Fibroblast of skin of back (primary cell): ENCODE measurements at regions not wholly inside any gene's neighbourhood (a gene's known extent, or its start where the extent isn't known, plus 50 kb on each side); places are given as distances from the start of the nearest gene placed in this dataset.
"Not testable (repeated sequence)": the region's sequence is repeated elsewhere in the genome, so short reads cannot be mapped to it uniquely, and the experiment has no call there.

Experiments used
- DNase-seq: peaks from one replicate; pipeline ENCODE4 v3.0.0-alpha.2; 2013

DNA sequence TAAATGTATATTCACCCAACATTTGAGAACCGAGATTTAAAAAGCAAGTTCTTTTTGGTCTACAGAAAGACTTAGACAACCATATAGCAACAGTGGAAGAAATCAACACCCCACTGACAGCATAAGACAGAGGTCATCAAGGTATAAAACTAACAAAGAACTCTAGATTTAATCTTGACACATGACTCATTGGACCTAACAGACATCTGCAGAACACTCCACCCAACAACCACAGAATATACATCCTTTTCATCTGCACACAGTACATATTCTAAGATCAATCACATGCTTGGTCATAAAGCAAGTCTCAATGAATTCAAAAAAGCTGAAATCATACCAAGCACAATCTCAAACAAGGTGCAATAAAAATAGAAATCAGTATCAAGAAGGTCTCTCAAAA is 65.8 kb downstream of the SPIN4 start:
- DNase-seq: no peak

DNA sequence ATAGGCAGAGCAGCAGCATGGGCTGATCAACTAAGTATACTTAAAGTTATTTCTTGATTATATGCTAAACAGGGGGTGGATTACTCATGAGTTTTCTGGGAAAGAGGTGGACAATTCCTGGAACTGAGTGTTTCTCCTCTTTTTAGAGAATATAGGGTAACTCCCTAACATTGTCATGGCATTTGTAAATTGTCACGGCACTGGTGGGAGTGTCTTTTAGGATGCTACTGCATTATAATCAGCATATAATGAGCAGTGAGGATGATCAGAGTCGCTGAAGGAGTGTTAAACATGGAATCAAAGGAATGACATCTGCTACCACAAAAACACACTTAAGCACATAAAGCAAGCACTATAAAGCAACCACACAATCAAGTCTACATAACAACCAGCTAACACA is 66.5 kb downstream of the SPIN4 start:
- DNase-seq: no peak

DNA sequence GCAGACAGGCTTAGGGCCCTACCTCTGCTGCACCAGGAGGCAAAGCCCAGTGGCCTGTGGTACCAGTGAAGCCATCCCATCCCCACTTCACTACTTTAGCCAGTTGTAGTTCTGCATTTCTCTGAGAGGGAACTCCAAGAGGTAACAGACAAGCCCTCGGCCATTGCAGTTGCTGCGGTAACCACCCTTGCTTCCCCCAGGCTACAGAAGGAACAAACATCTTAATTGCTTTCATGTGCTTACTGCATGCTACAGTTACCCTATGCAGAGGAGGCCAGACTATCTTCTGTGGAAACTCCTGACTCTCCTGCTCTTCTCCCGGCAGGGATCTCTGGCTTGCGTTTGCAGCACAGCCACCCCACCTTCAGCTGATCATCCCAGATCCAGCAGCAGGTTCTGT is 67.8 kb downstream of the SPIN4 start:
- no peak for DNase-seq

DNA sequence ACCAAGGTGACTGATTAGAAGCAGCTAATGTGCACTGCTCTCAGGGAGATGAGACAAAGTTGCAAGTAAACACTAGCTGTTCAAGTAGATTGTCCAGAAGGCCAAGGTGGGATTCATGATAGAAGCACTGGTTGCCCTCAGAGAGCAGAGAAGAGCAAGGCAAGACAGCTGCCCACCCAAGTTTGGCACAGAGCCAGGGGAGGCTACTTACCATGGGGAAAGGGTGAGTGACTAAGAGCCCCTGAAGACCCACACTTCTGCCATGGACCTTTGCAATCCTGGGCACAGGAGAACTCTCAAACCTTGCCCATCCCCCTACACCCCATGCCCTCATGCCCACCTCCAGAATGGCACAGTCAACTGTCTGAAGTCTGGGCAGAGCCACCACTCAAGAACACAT is 68.3 kb downstream of the SPIN4 start:
- no peak for DNase-seq

DNA sequence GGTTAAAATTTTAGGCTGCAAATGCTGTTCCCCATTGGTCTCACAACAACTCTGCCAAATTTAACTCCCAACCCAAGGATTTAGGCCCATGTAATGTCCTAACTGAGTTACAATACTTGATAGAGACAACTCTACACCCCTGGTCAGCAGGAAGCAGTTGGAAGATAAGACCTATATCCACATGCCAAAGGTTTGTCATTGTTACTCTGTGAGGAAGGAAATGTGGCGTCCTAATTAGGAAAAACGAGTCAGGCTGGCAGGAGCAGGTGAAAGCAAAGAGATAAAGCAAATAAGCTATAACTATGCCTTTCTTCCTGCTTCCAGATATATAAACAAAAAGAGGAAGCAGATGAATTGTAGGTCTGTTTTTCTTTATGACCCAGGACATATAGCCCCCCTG is 69.1 kb downstream of the SPIN4 start:
- no peak for DNase-seq

DNA sequence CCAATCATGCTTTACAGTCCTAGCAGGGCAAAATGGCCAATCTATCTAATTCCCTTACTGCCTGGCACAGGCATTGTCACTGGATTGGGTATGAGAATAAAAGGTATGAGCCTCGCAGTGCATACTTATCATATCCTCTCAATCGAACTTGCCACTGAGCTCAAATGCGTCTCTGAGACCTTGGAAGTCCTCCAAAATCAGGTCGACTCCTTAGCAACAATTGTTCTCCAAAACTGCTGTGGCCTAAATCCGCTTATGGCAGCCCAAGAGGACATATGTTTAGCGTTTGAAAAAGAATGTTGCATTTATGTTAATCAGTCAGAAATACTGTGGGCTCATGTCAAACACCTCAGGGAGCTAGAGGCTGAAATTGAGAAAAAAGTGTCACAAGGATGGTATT is 69.7 kb downstream of the SPIN4 start:
- DNase-seq: no peak

DNA sequence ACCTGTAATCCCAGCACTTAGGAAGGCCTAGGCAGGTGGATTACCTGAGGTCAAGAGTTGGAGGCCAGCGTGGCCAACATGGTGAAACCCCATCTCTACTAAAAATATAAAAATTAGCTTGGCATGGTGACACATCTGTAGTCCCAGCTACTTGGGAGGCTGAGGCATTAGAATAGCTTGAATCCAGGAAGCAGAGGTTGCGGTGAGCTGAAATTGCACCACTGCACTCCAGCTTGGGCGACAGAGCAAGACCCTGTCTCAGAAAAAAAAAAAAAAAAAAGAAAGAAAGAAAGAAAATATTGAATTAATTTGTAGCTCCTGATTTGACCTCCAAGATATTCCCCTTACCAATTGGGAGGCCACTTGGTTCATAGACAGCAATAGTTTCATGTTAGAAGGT is 73.7 kb downstream of the SPIN4 start:
- not testable (repeated sequence) for DNase-seq

DNA sequence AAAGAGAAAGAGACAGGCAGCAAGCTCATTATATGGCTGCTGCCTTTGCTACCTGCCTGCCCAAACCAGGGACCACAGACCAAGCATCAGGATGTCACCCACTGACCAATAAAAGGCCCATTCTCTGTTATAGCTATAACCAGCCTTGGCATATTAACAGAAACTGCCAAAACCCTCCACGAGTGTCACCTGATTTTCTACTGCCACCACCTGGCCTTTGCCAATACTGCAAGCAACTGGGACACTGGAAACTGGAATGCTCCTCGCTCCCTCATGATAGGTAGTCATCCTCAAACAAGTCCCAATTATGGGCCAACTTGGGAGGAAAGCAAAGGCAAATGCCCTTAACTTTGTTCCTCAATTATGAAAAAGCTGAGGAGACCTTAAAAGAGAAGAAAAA is 76.0 kb downstream of the SPIN4 start:
- DNase-seq: peak; percentile 19

DNA sequence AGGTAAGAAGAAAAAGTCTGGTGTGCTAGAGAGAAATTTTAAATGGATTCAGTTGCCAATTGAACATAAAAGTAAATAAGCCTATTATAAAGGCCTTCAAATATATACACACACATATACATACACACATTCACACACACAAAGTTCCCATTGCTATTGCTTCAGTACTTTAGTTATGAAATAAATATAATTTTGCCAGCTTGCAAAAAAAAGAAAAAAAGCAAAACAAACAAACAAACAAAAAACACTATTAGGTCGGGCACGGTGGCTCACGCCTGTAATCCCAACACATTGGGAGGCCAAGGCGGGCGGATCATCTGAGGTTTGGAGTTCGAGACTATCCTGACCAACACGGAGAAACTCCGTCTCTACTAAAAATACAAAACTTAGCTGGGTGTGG is 80.3 kb downstream of the SPIN4 start:
- DNase-seq: no peak

DNA sequence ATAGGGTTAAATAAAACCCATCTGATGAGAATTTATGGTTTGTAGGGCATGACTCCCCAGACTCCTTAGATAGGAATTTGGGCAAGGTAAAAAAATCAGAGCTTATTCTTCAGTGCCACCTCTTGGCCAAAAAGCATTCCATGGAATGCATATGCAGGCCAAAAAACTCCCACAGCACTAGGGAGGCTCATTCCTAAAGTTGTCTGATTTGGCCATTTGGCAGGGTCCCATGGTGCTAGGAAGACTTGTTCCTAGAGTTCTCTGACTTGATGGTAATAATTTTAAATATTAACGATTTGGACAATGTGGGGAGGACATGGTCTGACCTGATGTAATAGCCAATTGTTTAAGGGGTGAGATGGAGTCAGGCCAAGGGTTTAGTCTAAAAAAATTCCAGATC is 93.0 kb downstream of the SPIN4 start:
- DNase-seq: no peak

DNA sequence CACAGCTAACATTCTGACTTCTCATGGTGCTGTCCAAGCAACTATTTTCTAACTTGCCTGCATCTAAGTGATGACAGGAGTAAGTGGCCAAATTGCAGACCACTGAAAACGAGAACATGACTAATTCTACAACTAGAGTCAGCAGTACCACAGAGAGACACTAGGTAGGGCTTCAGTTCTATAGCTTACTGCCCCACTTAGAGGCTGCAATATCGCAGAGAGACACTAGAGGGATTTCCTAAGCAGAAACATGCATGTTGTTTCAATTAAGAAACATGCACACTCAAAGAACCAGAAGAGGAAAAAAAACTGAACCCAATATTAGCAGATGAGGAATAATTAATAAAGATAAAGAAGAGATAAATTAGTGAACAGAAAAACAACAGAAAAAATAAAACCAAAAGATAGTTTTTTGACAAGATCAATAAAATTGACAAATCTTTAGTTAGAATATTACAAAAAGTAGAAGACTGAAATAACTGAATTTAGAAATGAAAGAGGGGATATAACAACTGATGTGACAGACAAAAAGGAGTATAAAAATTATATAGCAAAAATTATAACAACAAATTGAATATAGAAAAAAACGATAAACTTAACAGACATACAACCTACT is 100.8 kb downstream of the SPIN4 start:
- DNase-seq: peak; percentile 78

DNA sequence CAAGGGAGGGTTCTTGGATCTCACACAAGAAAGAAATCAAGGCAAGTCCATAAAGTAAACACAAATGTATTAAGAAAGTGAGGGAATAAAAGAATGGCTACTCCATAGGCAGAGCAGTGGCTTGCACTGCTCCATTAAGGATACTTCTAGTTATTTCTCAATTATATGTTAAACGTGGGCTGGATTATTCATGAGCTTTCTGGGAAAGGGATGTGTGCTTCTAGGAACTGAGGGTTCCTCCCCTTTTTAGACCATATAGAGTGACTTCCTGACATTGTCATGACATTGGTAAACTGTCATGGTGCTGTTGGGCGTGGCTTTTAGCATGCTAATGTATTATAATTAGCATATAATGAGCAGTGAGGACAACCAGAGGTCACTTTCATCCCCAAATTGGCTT is 108.4 kb downstream of the SPIN4 start:
- not testable (repeated sequence) for DNase-seq

DNA sequence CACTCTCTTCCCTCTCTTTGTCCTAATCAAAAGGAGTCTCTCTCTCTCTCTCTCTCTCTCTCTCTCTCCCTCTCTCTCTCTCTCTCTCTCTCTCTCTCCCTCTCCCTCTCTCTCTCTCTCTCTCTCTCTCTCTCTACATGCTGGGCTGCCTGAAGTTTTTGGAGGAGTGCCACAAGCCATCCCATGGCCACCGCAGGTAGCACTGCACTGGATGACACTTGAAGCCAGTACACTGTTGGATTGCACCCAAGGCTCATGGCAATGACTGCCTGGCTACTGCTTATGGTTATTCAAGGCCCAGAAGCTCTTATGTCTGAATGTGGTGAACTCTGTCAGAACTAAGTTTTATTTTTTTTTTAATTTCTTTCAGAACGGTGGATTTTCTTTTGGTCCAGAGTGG is 115.2 kb downstream of the SPIN4 start:
- DNase-seq: not testable (repeated sequence)

DNA sequence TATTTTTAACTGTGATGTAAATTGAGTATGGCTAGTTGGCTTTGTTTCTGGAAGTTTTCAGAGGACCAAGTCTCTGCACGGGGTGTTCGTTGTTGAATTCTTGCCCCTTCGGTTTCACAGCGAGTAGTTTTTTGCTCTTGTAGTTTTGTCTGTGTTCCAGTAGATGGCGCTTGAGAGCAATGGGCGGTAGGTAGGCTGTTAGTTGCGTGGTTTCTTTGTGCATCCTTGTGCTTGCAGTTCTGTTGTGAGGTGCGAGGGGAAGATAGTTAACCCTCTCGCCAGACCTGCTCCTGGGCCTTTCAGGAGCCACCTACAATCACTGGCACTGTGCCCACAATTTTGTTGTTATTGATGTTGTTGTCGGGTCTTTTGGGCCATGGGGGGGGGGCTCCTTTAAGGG is 118.1 kb downstream of the SPIN4 start:
- DNase-seq: not testable (repeated sequence)

DNA sequence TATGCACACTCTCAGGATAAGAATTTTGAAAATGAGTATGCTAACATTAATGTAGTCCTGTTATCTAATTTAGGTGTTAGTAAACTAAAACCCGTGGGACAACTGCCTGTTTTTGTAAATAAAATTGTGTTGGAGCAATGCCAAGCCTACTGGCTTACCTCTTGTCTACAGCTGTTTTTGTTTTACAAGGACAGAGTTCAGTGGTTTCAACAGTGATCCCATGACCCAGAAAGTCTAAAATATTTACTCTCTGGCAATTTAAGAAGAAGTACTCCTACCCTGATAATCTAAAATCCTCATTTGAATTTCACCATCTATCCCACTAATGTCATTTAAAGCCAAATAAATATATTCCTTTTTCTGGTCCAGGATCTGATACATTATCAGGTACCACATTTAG is 132.9 kb downstream of the SPIN4 start:
- not testable (repeated sequence) for DNase-seq

DNA sequence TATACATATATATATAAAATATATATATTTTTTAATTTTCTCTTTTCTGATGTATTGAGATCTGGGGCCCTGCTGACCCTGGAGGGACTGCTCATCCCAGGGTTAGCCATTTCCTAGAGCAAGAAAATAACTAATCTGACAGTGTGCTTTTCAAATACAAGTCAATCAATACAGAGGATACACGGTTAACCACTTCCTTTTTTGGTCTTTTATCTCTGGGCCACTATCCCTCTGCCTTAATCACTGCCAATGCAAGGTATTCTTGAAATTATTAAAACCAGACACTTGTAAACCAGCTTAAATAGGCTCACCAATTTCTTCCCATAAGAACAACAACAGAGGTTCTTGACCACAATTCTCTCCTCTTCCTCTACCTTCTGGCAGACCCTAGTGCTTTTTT is 133.6 kb downstream of the SPIN4 start:
- not testable (repeated sequence) for DNase-seq

DNA sequence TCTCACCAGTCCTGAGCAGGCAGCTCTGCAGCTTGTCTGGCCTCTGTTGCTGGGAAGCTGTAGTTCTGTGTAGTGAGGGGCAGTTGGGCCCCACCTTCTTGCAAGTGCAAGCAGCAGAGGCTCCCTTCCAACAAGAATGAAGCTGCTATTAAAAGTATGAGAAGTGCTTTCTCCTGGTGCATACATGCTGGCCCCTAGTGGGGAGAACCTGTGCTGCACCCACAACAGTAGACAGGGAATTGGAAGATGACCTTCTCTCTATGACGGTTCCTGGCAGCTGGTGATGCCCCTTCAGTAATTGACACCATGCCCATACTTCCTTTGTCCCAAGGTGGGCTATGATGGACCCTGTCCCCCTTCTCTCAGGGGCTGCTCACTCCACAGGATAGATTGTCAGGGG is 141.5 kb downstream of the SPIN4 start:
- not testable (repeated sequence) for DNase-seq

DNA sequence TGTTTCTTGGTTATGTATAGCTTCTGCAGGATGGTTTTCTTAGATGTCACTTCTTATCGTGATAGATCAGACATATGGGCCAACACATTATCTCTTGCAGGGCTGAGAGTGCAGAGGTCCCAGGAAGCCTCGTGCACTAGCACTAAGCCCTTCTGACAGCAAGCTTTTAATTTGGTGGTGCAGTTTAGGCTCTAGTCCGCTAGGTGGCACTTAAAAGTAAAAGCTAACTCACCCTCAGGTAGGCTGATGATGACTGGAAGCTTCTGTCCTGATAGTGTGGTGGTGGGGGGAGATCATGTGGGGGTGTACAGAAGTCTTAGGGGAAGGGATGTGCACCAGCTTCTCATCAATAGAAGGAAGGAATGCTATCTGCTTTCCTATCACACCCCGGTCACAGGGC is 142.0 kb downstream of the SPIN4 start:
- DNase-seq: not testable (repeated sequence)

DNA sequence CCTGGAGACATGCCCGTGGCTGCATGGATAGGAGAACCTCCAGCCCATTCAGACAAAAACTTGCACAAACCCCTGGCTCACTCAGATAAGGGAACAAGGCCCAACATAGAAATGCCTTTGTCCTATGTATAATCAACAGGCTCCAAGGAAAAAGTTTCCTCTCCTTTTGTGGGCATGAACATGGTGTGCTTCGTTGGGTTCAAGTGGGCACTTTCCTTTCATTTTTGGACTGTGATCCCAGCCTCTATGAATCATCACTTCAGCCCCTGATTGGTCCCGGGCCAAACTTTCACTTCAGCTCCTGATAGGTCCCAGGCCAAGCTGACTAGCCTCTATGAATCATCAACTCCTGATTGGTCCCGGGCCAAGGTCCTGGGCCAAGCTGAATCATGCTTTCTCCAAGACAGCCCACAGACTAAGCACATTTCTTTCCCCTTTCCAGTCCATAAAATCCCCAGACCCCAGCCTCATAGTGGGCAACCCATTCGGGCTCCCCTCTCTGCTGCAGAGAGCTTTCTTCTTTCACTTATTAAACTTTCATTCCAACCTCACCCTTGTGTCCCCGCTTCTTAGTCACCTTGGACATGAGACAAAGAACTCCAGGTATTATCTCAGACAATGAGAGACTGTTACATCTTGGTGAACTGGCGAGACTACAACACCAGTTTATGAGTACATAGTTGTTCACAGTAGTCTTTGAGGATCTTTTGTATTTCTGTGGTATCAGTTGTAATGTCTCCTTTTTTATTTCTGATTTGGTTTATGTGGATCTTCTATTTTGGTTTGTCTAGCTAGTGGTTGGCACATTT is 146.7 kb downstream of the SPIN4 start:
- DNase-seq: not testable (repeated sequence)

DNA sequence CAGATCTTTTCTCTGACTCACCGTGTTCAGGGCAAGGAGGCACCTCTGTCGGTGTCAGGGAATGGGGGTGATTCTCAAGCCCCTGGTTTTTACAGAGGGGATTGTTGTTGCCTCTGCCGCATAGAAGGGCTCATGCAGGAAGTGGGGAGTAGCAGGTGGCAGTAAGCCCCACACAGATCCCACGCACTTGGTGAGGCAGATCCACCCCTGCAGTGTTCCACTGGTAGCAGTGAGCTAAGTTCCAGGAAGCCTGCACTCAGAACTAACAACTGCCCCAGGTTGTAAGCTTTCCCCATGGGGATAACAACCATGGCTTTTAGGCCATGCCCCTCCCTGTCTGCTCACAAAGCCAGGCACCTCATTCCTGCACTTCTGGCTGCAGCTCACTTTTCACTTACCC is 149.1 kb downstream of the SPIN4 start:
- not testable (repeated sequence) for DNase-seq

DNA sequence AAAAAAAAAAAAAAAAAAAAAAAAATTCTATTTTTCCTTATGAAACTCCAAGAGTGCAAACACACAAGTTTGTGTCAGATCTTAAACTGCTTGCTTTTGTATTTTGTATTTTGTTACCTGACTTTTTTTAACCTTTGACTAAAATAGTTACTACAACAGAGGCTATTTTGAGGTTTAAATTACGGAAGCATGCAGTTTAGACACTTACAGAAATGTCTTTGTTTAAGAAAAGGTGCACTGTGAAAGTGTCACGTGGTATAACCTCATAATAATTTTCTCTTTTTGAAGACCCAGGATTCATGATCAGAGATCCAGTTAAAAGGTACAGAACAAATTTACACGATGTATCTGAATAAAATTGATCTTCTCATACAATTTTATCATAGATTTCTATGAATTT is 152.4 kb downstream of the SPIN4 start:
- not testable (repeated sequence) for DNase-seq

DNA sequence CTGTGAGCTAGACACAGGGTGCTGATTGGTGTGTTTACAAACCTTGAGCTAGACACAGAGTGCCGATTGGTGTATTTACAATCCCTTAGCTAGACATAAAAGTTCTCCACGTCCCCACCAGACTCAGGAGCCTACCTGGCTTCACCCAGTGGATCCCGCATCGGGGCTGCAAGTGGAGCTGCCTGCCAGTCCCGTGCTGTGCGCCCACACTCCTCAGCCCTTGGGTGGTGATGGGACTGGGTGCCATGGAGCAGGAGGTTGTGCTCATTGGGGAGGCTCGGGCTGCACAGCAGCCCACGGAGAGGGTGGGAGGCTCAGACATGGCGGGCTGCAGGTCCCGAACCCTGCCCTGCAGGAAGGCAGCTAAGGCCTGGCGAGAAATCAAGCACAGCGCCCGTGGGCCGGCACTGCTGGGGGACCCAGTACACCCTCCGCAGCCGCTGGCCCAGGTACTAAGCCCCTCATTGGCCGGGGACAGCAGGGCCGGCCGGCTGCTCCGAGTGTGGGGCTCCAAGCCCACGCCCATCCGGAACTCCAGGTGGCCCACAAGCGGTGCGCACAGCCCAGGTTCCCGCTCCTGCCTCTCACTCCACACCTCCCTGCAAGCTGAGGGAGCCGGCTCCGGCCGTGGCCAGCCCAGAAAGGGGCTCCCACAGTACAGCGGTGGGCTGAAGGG is 158.6 kb downstream of the SPIN4 start:
- not testable (repeated sequence) for DNase-seq

DNA sequence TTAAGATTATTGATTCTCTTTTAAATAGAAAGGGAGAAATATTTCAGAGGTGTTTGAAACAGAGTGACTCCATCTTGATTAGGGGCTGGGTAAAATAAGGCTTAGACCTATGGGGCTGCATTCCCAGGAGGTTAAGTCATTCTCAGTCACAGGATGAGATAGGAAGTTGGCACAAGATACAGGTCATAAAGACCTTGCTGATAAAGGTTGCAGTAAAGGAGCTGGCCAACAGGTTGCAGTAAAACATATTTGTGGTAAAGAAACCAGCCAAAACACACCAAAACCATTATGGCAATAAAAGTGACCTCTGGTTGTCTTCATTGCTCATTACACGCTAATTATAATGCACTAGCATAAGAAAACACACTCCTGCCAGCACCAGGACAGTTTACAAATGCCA is 165.0 kb downstream of the SPIN4 start:
- DNase-seq: no peak

DNA sequence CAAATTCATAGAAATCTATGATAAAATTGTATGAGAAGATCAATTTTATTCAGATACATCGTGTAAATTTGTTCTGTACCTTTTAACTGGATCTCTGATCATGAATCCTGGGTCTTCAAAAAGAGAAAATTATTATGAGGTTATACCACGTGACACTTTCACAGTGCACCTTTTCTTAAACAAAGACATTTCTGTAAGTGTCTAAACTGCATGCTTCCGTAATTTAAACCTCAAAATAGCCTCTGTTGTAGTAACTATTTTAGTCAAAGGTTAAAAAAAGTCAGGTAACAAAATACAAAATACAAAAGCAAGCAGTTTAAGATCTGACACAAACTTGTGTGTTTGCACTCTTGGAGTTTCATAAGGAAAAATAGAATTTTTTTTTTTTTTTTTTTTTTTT is 171.3 kb downstream of the SPIN4 start:
- DNase-seq: not testable (repeated sequence)
